ENCODE measurements at regions not wholly inside any gene's neighbourhood (a gene's known extent, or its start where the extent isn't known, plus 50 kb on each side); places are given as distances from the start of the nearest gene placed in this dataset.

DNA sequence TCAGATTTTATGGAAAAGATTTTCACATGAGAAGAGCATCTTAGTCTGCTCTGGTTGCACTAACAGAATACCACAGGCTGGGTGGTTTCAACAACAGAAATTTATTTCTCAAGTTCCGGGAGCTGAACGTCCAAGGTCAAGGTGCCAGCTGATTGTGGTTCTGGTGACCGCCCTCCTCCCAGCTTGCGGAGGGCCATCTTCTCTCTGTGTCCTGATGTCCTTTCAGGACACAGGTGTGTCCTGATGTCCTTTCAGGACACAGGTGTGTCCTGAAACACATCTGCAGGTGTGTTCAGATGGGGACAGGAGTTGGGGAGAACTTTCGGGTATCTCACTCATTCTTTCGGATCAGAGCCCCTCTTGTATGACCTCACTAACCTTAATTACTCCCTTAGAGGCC is 374.9 kb downstream of the SOX11 start:
- FAIRE-seq = no peak
- WGBS, 2 experiments (ENCODE audit: extremely low coverage in 1 of 2, insufficient coverage in 1 of 2, insufficient read length in 1 of 2, insufficient replicate concordance in 2 of 2, low coverage in 1 of 2, low lambda C conversion rate in 2 of 2, missing lambda C conversion rate in 1 of 2) = 89% methylated on average over 6 of the region's 6 CpGs; no CpG with 5 or more reads in 1 of the 2 experiments
- H4K5ac ChIP-seq (ENCODE audit: insufficient read length, low read depth, low read length) = no peak overlapping the region
- TF ChIP-seq CTBP2 (IDR thresholded peaks at IDR 0.05; ENCODE audit: borderline replicate concordance, insufficient read depth, insufficient read length, low read length) = no peak
- no peak for TF ChIP-seq BRCA1 (IDR thresholded peaks at IDR 0.05; ENCODE audit: low read depth, low read length)
- no peak for TF ChIP-seq RBBP5 (IDR thresholded peaks at IDR 0.05; ENCODE audit: borderline replicate concordance, low read depth, low read length)
- TF ChIP-seq SP4 (IDR thresholded peaks at IDR 0.05; ENCODE audit: low read length) = no peak
- no peak for TF ChIP-seq TCF12 (IDR thresholded peaks at IDR 0.05; ENCODE audit: low read depth, low read length)
- TF ChIP-seq, protein P1, sequence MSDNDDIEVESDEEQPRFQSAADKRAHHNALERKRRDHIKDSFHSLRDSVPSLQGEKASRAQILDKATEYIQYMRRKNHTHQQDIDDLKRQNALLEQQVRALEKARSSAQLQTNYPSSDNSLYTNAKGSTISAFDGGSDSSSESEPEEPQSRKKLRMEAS (IDR thresholded peaks at IDR 0.05) = no peak
- no peak for TF ChIP-seq RFX5 (IDR thresholded peaks at IDR 0.05; ENCODE audit: borderline replicate concordance, low read depth, low read length)
- no peak for TF ChIP-seq RAD21 (IDR thresholded peaks at IDR 0.05 in 1 of 2, conservative IDR thresholded peaks at IDR 0.05 in 1 of 2; ENCODE audit: low read depth in 2 of 2, low read length in 2 of 2)
- TF ChIP-seq CHD1 (IDR thresholded peaks at IDR 0.05; ENCODE audit: low read depth, low read length) = no peak
- no peak for TF ChIP-seq GABPA (IDR thresholded peaks at IDR 0.05; ENCODE audit: borderline replicate concordance, insufficient read depth, low read length)
- no peak for TF ChIP-seq SP1 (IDR thresholded peaks at IDR 0.05; ENCODE audit: low read depth, low read length)
- no peak for TF ChIP-seq JUN (IDR thresholded peaks at IDR 0.05; ENCODE audit: low read depth, low read length)
- TF ChIP-seq, protein P2, sequence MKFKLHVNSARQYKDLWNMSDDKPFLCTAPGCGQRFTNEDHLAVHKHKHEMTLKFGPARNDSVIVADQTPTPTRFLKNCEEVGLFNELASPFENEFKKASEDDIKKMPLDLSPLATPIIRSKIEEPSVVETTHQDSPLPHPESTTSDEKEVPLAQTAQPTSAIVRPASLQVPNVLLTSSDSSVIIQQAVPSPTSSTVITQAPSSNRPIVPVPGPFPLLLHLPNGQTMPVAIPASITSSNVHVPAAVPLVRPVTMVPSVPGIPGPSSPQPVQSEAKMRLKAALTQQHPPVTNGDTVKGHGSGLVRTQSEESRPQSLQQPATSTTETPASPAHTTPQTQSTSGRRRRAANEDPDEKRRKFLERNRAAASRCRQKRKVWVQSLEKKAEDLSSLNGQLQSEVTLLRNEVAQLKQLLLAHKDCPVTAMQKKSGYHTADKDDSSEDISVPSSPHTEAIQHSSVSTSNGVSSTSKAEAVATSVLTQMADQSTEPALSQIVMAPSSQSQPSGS (IDR thresholded peaks at IDR 0.05; ENCODE audit: low read length) = no peak

More for the DNA sequence above, 374.9 kb downstream of the SOX11 start:
- no peak overlapping the region for H2BK20ac ChIP-seq (ENCODE audit: low read length)
- H3K23ac ChIP-seq (ENCODE audit: insufficient read length) = no peak overlapping the region
- H3K23me2 ChIP-seq (ENCODE audit: low read depth, low read length) = no peaks in the 10 kb centered on the region; the same call in 1 of the 2 replicates
- H3K27me3 ChIP-seq (replicated peaks in 1 of 4; ENCODE audit: control insufficient read depth in 3 of 4, extremely low read depth in 1 of 4, insufficient read depth in 3 of 4, low read length in 3 of 4) = no peaks in the 10 kb centered on the region; a peak in 1 of 7 replicates
- no peak overlapping the region for H3K18ac ChIP-seq (ENCODE audit: extremely low read depth, low read length)
- H3K4me2 ChIP-seq (ENCODE audit: insufficient read depth in 1 of 2, low read depth in 2 of 2, low read length in 2 of 2) = no peak overlapping the region
- no peak overlapping the region for H3K9ac ChIP-seq (replicated peaks in 1 of 4; ENCODE audit: extremely low read depth in 1 of 4, low read depth in 3 of 4, low read length in 3 of 4)
- peaks cover 6 to 13% (median 11%) of the 10 kb centered on the region in 4 experiments; a peak in 4 of 7 replicates for H3K4me1 ChIP-seq (replicated peaks in 1 of 4; ENCODE audit: control insufficient read depth in 3 of 4, insufficient read depth in 4 of 4, low read length in 3 of 4)
- no peak for DNase-seq (ENCODE audit: low read depth in 1 of 2, low spot score in 2 of 2)
- no peak overlapping the region for H3K56ac ChIP-seq (replicated peaks; ENCODE audit: insufficient read length, low read depth, low read length)
- H2AFZ ChIP-seq (ENCODE audit: low read length) = no peak overlapping the region
- H2AK5ac ChIP-seq (ENCODE audit: low read depth, low read length) = no peak overlapping the region
- H2BK120ac ChIP-seq (replicated peaks; ENCODE audit: low read depth, low read length) = no peak overlapping the region
- no peaks in the 10 kb centered on the region for H3K36me3 ChIP-seq (ENCODE audit: control insufficient read depth in 2 of 4, insufficient read depth in 4 of 4, low read length in 3 of 4)
- H4K8ac ChIP-seq (ENCODE audit: extremely low read depth, insufficient read depth, low read length) = no peak overlapping the region
- no peak overlapping the region for H3K14ac ChIP-seq (ENCODE audit: insufficient read length)
- no peak overlapping the region for H2BK12ac ChIP-seq (ENCODE audit: low read depth, low read length)
- no peak overlapping the region for H2BK15ac ChIP-seq (ENCODE audit: low read length)
- no peak overlapping the region for H2BK5ac ChIP-seq (ENCODE audit: low read depth, low read length)
- no peaks in the 10 kb centered on the region for H3K79me2 ChIP-seq (ENCODE audit: control insufficient read depth in 1 of 2, insufficient read depth in 2 of 2, low read length in 2 of 2)
- H4K91ac ChIP-seq (replicated peaks; ENCODE audit: insufficient read length, low read length) = no peak overlapping the region
- no peaks in the 10 kb centered on the region for H3K9me3 ChIP-seq (ENCODE audit: insufficient read depth in 2 of 2, low read depth in 1 of 2, low read length in 1 of 2)
- H3K4me3 ChIP-seq (ENCODE audit: extremely low read depth in 1 of 4, insufficient read depth in 2 of 4, low read depth in 3 of 4, low read length in 4 of 4) = no peak overlapping the region
- no peaks in the 10 kb centered on the region for H3K79me1 ChIP-seq (ENCODE audit: low read depth, low read length)
- H3K27ac ChIP-seq (ENCODE audit: low read depth, low read length) = no peak overlapping the region
- ChIA-PET CTCF (ENCODE audit: partially characterized antibody) (interaction anchor here (1.1 to 1.8 kb wide), 2 partner anchors 11 to 15 kb away, joined by 4 read pairs; no protein-coding TSS in a partner anchor), POLR2A (ENCODE audit: partially characterized antibody) (no interaction called here)
- no peaks in the 10 kb centered on the region for H4K20me1 ChIP-seq (replicated peaks in 1 of 2; ENCODE audit: control insufficient read depth in 1 of 2, insufficient read depth in 2 of 2, low read length in 2 of 2)
- no peak overlapping the region for H3K4ac ChIP-seq (replicated peaks; ENCODE audit: insufficient read length, low read depth, low read length)

Measured in H1 (cell line).